HEK293 (cell line): ENCODE measurements at regions not wholly inside any gene's neighbourhood (a gene's known extent, or its start where the extent isn't known, plus 50 kb on each side); places are given as distances from the start of the nearest gene placed in this dataset.

ENCODE experiments used
- CTCF ChIP-seq: fragments of 450-650 bp; formaldehyde crosslinking; IDR thresholded peaks from 2 replicates; pipeline ENCODE4 v1.5.1; 2016; ENCODE audit warnings: missing biosample characterization, missing genetic modification characterization
- KLF16 ChIP-seq: fragments of 450-650 bp; formaldehyde crosslinking; IDR thresholded peaks from 2 replicates; pipeline ENCODE4 v1.5.1; 2017; ENCODE audit warnings: missing biosample characterization, missing genetic modification characterization
- ZNF311 ChIP-seq: fragments of 450-650 bp; formaldehyde crosslinking; IDR thresholded peaks from 2 replicates; pipeline ENCODE4 v1.5.1; 2017; ENCODE audit warnings: missing biosample characterization, missing genetic modification characterization, borderline replicate concordance
- ZNF366 ChIP-seq: fragments of 450-650 bp; formaldehyde crosslinking; conservative IDR thresholded peaks from 2 replicates; pipeline ENCODE4 v1.5.1; 2016; ENCODE audit warnings: missing biosample characterization, missing genetic modification characterization
- ZNF621 ChIP-seq: fragments of 450-650 bp; formaldehyde crosslinking; IDR thresholded peaks from 2 replicates; pipeline ENCODE4 v1.5.1; 2017; ENCODE audit warnings: missing biosample characterization, missing genetic modification characterization
- ZNF777 ChIP-seq: fragments of 450-650 bp; formaldehyde crosslinking; IDR thresholded peaks from 2 replicates; pipeline ENCODE4 v1.5.1; 2017; ENCODE audit warnings: missing biosample characterization, missing genetic modification characterization, borderline replicate concordance

- no peak for TF ChIP-seq ZNF777 (tag by site-specific recombination)
- no peak for TF ChIP-seq ZNF621 (tag by site-specific recombination)
- no peak for TF ChIP-seq ZNF311
- TF ChIP-seq ZNF366 = no peak
- TF ChIP-seq KLF16 (tag by site-specific recombination) = no peak
- no peak for TF ChIP-seq CTCF (tag by site-specific recombination)
Observed at GRCh38 chr16:26345966-26346365, 654.2 kb downstream of the HS3ST4 start.
